GM20000 (cell line): ENCODE measurements at regions not wholly inside any gene's neighbourhood (a gene's known extent, or its start where the extent isn't known, plus 50 kb on each side); places are given as distances from the start of the nearest gene placed in this dataset.

Experiments
- DNase-seq: peaks from one replicate; pipeline ENCODE4 v3.0.0; 2012; ENCODE audit warnings: low spot score
- CTCF ChIP-seq: IDR thresholded peaks from 2 replicates; pipeline ENCODE4 v1.5.1; 2012; ENCODE audit warnings: mild to moderate bottlenecking, control low read depth; ENCODE audit errors: extremely low read depth, missing control alignments

- DNase-seq, result no peak
- TF ChIP-seq CTCF, result no peak
Observed at GRCh38 chr7:34385384-34385783, 272.6 kb upstream of the NPSR1 start.

- no peak for TF ChIP-seq CTCF
- DNase-seq, result no peak
Observed at GRCh38 chr7:34389332-34390078, 268.5 kb upstream of the NPSR1 start.

- no peak for DNase-seq
- TF ChIP-seq CTCF, result no peak
Observed at GRCh38 chr7:34390103-34390502, 267.9 kb upstream of the NPSR1 start.

- no peak for DNase-seq
- TF ChIP-seq CTCF, result no peak
Observed at GRCh38 chr7:34392972-34393371, 265.0 kb upstream of the NPSR1 start.

GRCh38 chr7:34396437-34397064, 261.5 kb upstream of the NPSR1 start:
- DNase-seq, result no peak
- TF ChIP-seq CTCF, result no peak

- no peak for DNase-seq
- TF ChIP-seq CTCF, result no peak
Observed at GRCh38 chr7:34401776-34402175, 256.2 kb upstream of the NPSR1 start.

- no peak for TF ChIP-seq CTCF
Observed at GRCh38 chr7:34406848-34407530, 251.0 kb upstream of the NPSR1 start.

More at GRCh38 chr7:34406848-34407530, 251.0 kb upstream of the NPSR1 start:
- DNase-seq, result no peak
